ENCODE measurements at regions not wholly inside any gene's neighbourhood (a gene's known extent, or its start where the extent isn't known, plus 50 kb on each side); places are given as distances from the start of the nearest gene placed in this dataset.

GRCh38 chr12:43066471-43066870 is 476.9 kb upstream of the PRICKLE1 start:
- Histone ChIP-seq H3K27me3 (ENCODE audit: insufficient read depth, poor library complexity, severe bottlenecking) (no peaks in the 10 kb centered on the region), H3K4me3 (ENCODE audit: severe bottlenecking) (no peak overlapping the region), H3K4me1 (ENCODE audit: insufficient read depth, poor library complexity, severe bottlenecking) (no peaks in the 10 kb centered on the region), H3K36me3 (ENCODE audit: low read depth) (no peaks in the 10 kb centered on the region), H3K9me3 (ENCODE audit: severe bottlenecking) (no peaks in the 10 kb centered on the region), H3K27ac (ENCODE audit: poor library complexity, severe bottlenecking) (no peak overlapping the region)
- TF ChIP-seq, protein P1, sequence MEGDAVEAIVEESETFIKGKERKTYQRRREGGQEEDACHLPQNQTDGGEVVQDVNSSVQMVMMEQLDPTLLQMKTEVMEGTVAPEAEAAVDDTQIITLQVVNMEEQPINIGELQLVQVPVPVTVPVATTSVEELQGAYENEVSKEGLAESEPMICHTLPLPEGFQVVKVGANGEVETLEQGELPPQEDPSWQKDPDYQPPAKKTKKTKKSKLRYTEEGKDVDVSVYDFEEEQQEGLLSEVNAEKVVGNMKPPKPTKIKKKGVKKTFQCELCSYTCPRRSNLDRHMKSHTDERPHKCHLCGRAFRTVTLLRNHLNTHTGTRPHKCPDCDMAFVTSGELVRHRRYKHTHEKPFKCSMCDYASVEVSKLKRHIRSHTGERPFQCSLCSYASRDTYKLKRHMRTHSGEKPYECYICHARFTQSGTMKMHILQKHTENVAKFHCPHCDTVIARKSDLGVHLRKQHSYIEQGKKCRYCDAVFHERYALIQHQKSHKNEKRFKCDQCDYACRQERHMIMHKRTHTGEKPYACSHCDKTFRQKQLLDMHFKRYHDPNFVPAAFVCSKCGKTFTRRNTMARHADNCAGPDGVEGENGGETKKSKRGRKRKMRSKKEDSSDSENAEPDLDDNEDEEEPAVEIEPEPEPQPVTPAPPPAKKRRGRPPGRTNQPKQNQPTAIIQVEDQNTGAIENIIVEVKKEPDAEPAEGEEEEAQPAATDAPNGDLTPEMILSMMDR (IDR thresholded peaks at IDR 0.05; ENCODE audit: poor library complexity, severe bottlenecking): no peak
- ATAC-seq (ENCODE audit: low read depth) (no peak), DNase-seq (ENCODE audit: low spot score) (no peak)

GRCh38 chr12:43063650-43064049 is 474.1 kb upstream of the PRICKLE1 start:
- no peaks in the 10 kb centered on the region for H3K9me3 ChIP-seq (ENCODE audit: severe bottlenecking)
- no peak overlapping the region for H3K27ac ChIP-seq (ENCODE audit: poor library complexity, severe bottlenecking)
- H3K4me1 ChIP-seq (ENCODE audit: insufficient read depth, poor library complexity, severe bottlenecking): no peaks in the 10 kb centered on the region
- DNase-seq (ENCODE audit: low spot score): no peak
- H3K36me3 ChIP-seq (ENCODE audit: low read depth): no peaks in the 10 kb centered on the region
- no peak for ATAC-seq (ENCODE audit: low read depth)
- TF ChIP-seq, protein P1 (IDR thresholded peaks at IDR 0.05; ENCODE audit: poor library complexity, severe bottlenecking): no peak
- no peak overlapping the region for H3K4me3 ChIP-seq (ENCODE audit: severe bottlenecking)
- no peaks in the 10 kb centered on the region for H3K27me3 ChIP-seq (ENCODE audit: insufficient read depth, poor library complexity, severe bottlenecking)

GRCh38 chr12:43062201-43062895 is 472.8 kb upstream of the PRICKLE1 start:
- Histone ChIP-seq H3K4me3 (ENCODE audit: severe bottlenecking) (no peak overlapping the region), H3K4me1 (ENCODE audit: insufficient read depth, poor library complexity, severe bottlenecking) (peaks cover 6% of the 10 kb centered on the region), H3K27ac (ENCODE audit: poor library complexity, severe bottlenecking) (no peak overlapping the region), H3K9me3 (ENCODE audit: severe bottlenecking) (no peaks in the 10 kb centered on the region), H3K36me3 (ENCODE audit: low read depth) (no peaks in the 10 kb centered on the region), H3K27me3 (ENCODE audit: insufficient read depth, poor library complexity, severe bottlenecking) (no peaks in the 10 kb centered on the region)
- DNase-seq (ENCODE audit: low spot score) (no peak), ATAC-seq (ENCODE audit: low read depth) (no peak)
- TF ChIP-seq, protein P1 (IDR thresholded peaks at IDR 0.05; ENCODE audit: poor library complexity, severe bottlenecking): no peak

DNA sequence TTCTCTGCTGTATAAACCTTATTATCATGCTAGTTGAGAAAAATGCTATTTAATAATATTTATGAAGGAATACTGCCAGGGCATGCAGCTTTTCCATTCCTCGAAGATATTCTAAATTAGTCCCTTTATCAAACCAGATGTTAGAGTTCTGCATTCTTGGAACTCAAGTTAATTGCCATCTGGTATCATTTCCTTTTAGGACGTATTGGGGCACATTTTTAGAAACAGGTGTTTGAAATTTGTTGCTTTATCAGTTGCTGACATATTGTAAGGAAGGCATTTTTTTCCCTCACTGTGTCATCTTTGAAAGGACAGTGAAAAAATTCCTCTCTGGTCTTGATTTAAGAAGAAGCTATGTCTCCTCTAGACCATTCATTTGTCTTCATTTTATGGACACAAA is 471.2 kb upstream of the PRICKLE1 start:
- TF ChIP-seq, protein P1 (IDR thresholded peaks at IDR 0.05; ENCODE audit: poor library complexity, severe bottlenecking): no peak
- Histone ChIP-seq H3K4me3 (ENCODE audit: severe bottlenecking) (no peak overlapping the region), H3K4me1 (ENCODE audit: insufficient read depth, poor library complexity, severe bottlenecking) (peaks cover 7% of the 10 kb centered on the region), H3K36me3 (ENCODE audit: low read depth) (no peaks in the 10 kb centered on the region), H3K27me3 (ENCODE audit: insufficient read depth, poor library complexity, severe bottlenecking) (no peaks in the 10 kb centered on the region), H3K27ac (ENCODE audit: poor library complexity, severe bottlenecking) (no peak overlapping the region), H3K9me3 (ENCODE audit: severe bottlenecking) (no peaks in the 10 kb centered on the region)
- ATAC-seq (ENCODE audit: low read depth): no peak
- DNase-seq (ENCODE audit: low spot score): no peak

DNA sequence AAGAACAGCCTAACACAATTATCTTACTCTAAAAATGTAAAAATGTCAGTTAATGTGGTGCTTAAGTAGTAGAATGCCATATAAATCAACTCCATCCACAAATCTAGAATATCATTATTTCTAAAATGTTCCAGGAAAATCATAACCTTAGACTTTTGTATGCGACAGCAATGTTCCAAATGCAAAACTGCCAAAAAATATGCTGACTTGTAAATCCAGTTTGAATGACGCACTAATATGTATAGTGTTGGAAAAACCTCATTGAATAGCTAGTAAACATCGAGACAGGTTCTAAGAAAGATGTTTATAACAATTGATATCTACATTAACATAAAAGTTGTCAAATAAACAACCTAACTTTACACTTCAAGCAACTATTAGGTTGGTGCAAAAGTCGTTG is 469.1 kb upstream of the PRICKLE1 start:
- DNase-seq (ENCODE audit: low spot score) (no peak), ATAC-seq (ENCODE audit: low read depth) (no peak)
- Histone ChIP-seq H3K27ac (ENCODE audit: poor library complexity, severe bottlenecking) (no peak overlapping the region), H3K9me3 (ENCODE audit: severe bottlenecking) (no peaks in the 10 kb centered on the region), H3K4me1 (ENCODE audit: insufficient read depth, poor library complexity, severe bottlenecking) (peaks cover 7% of the 10 kb centered on the region), H3K27me3 (ENCODE audit: insufficient read depth, poor library complexity, severe bottlenecking) (no peaks in the 10 kb centered on the region), H3K36me3 (ENCODE audit: low read depth) (no peaks in the 10 kb centered on the region), H3K4me3 (ENCODE audit: severe bottlenecking) (no peak overlapping the region)
- TF ChIP-seq, protein P1 (IDR thresholded peaks at IDR 0.05; ENCODE audit: poor library complexity, severe bottlenecking): no peak
